IPS DF 6.9 (cell line): ENCODE measurements at regions not wholly inside any gene's neighbourhood (a gene's known extent, or its start where the extent isn't known, plus 50 kb on each side); places are given as distances from the start of the nearest gene placed in this dataset.

Source experiments
- DNase-seq: peaks from one replicate; pipeline ENCODE4 v3.0.0-alpha.2; 2013; ENCODE audit warnings: low read depth, low spot score
- H3K27ac ChIP-seq: one replicate; pipeline ENCODE4 v1.5.1; 2013; ENCODE audit warnings: low read length, control low read depth
- H3K27me3 ChIP-seq: 2 replicates; pipeline ENCODE4 v1.6.1; 2013; ENCODE audit warnings: mild to moderate bottlenecking, low read length; ENCODE audit not compliant: control insufficient read depth, insufficient read depth
- H3K36me3 ChIP-seq: 2 replicates; pipeline ENCODE4 v1.6.1; 2013; ENCODE audit warnings: low read length; ENCODE audit not compliant: control insufficient read depth, insufficient read depth
- H3K4me1 ChIP-seq: 2 replicates; pipeline ENCODE4 v1.6.1; 2013; ENCODE audit warnings: low read length; ENCODE audit not compliant: control insufficient read depth, insufficient read depth
- H3K4me3 ChIP-seq: 2 replicates; pipeline ENCODE4 v1.5.1; 2013; ENCODE audit warnings: mild to moderate bottlenecking, low read length
- H3K9me3 ChIP-seq: 2 replicates; pipeline ENCODE4 v1.6.1; 2013; ENCODE audit warnings: low read length, inconsistent platforms; ENCODE audit not compliant: control insufficient read depth, insufficient read depth
- WGBS: extraction: QIAGEN DNeasy Blood & Tissue Kit; methylation state at CpG from one replicate; pipeline ENCODE4 v1.1.7; 2013; ENCODE audit warnings: mixed read lengths, missing lambda C conversion rate; ENCODE audit not compliant: insufficient read length, insufficient coverage; 5-methylcytosine and 5-hydroxymethylcytosine counted together

DNA sequence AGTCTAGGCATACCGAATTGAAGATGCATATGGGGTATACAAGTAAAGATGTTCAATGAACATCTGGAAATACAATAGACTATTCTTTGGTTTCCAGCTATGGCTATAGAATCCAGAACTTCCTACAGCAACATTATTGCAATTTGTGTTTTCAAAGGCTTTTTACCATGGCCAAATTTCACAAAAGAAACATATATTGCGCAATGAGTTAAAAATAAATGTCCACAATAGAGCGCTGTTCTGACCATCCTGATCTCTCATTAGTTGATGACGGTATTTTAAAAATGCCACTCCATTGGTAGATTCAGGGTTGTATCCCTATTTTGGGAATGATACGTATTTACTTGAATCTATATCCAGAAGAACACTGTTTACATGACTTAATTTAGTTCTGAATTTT is 139.2 kb downstream of the LINC00632 start:
- H3K36me3 ChIP-seq, result no peaks in the 10 kb centered on the region
- H3K27ac ChIP-seq, result no peak overlapping the region
- no peak overlapping the region for H3K4me3 ChIP-seq
- H3K27me3 ChIP-seq, result no peaks in the 10 kb centered on the region
- WGBS, result no CpG with 5 or more reads among the region's 5 CpGs
- H3K9me3 ChIP-seq, result no peaks in the 10 kb centered on the region
- H3K4me1 ChIP-seq, result no peaks in the 10 kb centered on the region
- DNase-seq, result no peak

GRCh38 chrX:140860718-140861117 is 141.7 kb upstream of the SPANXB1 start:
- H3K4me1 ChIP-seq, result peaks cover 1% of the 10 kb centered on the region; the same call in 1 of the 2 replicates
- no peak for DNase-seq
- H3K9me3 ChIP-seq, result no peaks in the 10 kb centered on the region
- H3K27me3 ChIP-seq, result no peaks in the 10 kb centered on the region
- WGBS, result no CpG with 5 or more reads among the region's 9 CpGs
- no peak overlapping the region for H3K4me3 ChIP-seq
- no peaks in the 10 kb centered on the region for H3K36me3 ChIP-seq
- H3K27ac ChIP-seq, result no peak overlapping the region

GRCh38 chrX:140866446-140866845 is 135.9 kb upstream of the SPANXB1 start:
- no peaks in the 10 kb centered on the region for H3K27me3 ChIP-seq
- WGBS, result no CpG with 5 or more reads among the region's 1 CpG
- H3K4me3 ChIP-seq, result no peak overlapping the region
- no peak for DNase-seq
- H3K4me1 ChIP-seq, result peaks cover 1% of the 10 kb centered on the region; the same call in 1 of the 2 replicates
- no peaks in the 10 kb centered on the region for H3K36me3 ChIP-seq
- H3K9me3 ChIP-seq, result no peaks in the 10 kb centered on the region
- no peak overlapping the region for H3K27ac ChIP-seq

- Histone ChIP-seq H3K4me1 (no peaks in the 10 kb centered on the region), H3K27ac (no peak overlapping the region), H3K27me3 (no peaks in the 10 kb centered on the region), H3K4me3 (no peak overlapping the region), H3K9me3 (no peaks in the 10 kb centered on the region), H3K36me3 (no peaks in the 10 kb centered on the region)
- no peak for DNase-seq
These were observed 89.8 kb upstream of the SPANXB1 start for GRCh38 chrX:140912606-140913005.

GRCh38 chrX:140913802-140914501 is 88.4 kb upstream of the SPANXB1 start:
- Histone ChIP-seq H3K4me3 (no peak overlapping the region), H3K27me3 (no peaks in the 10 kb centered on the region), H3K4me1 (no peaks in the 10 kb centered on the region), H3K36me3 (no peaks in the 10 kb centered on the region), H3K9me3 (no peaks in the 10 kb centered on the region), H3K27ac (no peak overlapping the region)
- no CpG with 5 or more reads among the region's 3 CpGs for WGBS
- no peak for DNase-seq

DNA sequence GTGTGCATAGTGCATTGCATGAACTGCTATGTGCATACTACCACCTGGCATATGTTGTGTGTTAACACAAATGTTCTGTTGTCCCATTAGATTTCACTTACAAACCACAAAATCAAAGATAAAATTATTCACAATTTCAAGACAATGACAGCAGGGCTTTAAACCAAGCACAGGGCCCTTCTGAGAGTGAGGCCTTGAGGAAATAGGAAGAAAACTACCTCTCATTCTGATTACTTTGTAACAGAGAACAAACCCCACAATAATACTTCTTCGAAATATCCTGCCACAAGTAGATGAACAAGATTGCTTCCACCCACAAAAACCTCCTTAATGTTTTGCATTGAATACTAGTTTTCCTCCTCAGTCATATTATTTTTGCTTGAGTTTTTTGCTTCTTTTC is 85.5 kb upstream of the SPANXB1 start:
- Histone ChIP-seq H3K9me3 (no peaks in the 10 kb centered on the region), H3K4me3 (no peak overlapping the region), H3K27ac (no peak overlapping the region), H3K27me3 (no peaks in the 10 kb centered on the region), H3K36me3 (no peaks in the 10 kb centered on the region), H3K4me1 (no peaks in the 10 kb centered on the region)
- no CpG with 5 or more reads among the region's 1 CpG for WGBS
- DNase-seq, result no peak

- Histone ChIP-seq H3K27me3 (no peaks in the 10 kb centered on the region), H3K36me3 (no peaks in the 10 kb centered on the region), H3K4me1 (no peaks in the 10 kb centered on the region), H3K9me3 (no peaks in the 10 kb centered on the region), H3K27ac (no peak overlapping the region), H3K4me3 (no peak overlapping the region)
- WGBS, result no CpG with 5 or more reads among the region's 4 CpGs
- no peak for DNase-seq
These were observed 84.9 kb upstream of the SPANXB1 start for GRCh38 chrX:140917354-140918115.

DNA sequence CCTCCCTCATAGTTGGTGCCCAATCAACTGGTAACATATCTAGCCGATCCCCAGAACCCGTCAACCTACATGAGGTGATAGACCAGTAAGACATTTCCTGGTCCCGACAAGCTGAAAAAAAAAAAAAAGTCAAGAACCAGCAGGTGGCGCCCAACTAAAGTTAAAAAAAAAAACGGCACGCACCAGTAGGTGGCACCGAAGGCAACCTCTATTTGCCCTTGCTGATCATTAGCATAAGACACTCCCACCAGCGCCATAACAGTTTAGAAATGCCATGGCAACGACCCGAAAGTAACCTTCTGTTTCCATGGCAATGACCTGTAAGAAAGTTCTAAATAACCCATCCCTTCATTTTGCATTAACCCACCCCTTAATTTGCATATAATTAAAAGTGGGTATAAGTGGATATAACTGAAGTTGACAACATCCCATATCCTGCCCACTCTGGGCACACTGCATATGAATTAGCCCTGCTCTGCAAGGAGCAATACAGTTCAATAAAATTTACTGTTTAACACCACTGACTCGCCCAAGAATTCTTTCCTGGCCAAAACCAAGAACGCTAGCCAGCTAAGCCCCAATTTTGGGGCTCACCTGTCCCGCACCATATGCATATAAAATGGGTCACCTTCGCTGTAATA is 83.9 kb upstream of the SPANXB1 start:
- Histone ChIP-seq H3K9me3 (no peaks in the 10 kb centered on the region), H3K27me3 (no peaks in the 10 kb centered on the region), H3K27ac (no peak overlapping the region), H3K4me3 (no peak overlapping the region), H3K4me1 (no peaks in the 10 kb centered on the region), H3K36me3 (no peaks in the 10 kb centered on the region)
- peak; percentile 33 for DNase-seq
- WGBS, result no CpG with 5 or more reads among the region's 14 CpGs

DNA sequence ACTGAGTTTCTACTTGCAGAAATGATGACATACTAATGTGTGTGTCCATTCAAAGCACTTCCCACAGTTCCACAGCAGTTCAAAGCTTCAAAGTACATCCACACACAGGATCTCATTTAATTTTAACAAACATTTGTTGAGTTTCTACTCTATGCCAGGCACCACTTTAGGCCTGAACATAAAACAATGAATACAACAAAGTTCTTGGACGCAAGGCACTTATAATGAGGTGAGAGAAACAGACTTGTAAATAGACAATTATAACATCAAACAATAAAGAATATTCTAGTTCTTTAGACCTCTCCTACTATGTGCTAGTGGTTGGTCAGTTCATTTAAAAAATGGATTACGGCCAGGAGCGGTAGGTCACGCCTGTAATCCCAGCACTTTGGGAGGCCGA is 82.0 kb upstream of the SPANXB1 start:
- H3K36me3 ChIP-seq, result no peaks in the 10 kb centered on the region
- H3K4me1 ChIP-seq, result no peaks in the 10 kb centered on the region

GRCh38 chrX:140923118-140923517 is 79.3 kb upstream of the SPANXB1 start:
- Histone ChIP-seq H3K4me1 (no peaks in the 10 kb centered on the region), H3K9me3 (no peaks in the 10 kb centered on the region), H3K27ac (no peak overlapping the region), H3K4me3 (no peak overlapping the region), H3K27me3 (no peaks in the 10 kb centered on the region), H3K36me3 (no peaks in the 10 kb centered on the region)
- no CpG with 5 or more reads among the region's 4 CpGs for WGBS
- DNase-seq, result no peak

More for the DNA sequence above, 82.0 kb upstream of the SPANXB1 start:
- no peaks in the 10 kb centered on the region for H3K27me3 ChIP-seq
- H3K27ac ChIP-seq, result no peak overlapping the region
- no CpG with 5 or more reads among the region's 5 CpGs for WGBS
- H3K4me3 ChIP-seq, result no peak overlapping the region
- no peaks in the 10 kb centered on the region for H3K9me3 ChIP-seq
- no peak for DNase-seq
